GM23248 (cell line): ENCODE measurements at regions not wholly inside any gene's neighbourhood (a gene's known extent, or its start where the extent isn't known, plus 50 kb on each side); places are given as distances from the start of the nearest gene placed in this dataset.
"Not testable (repeated sequence)": the region's sequence is repeated elsewhere in the genome, so short reads cannot be mapped to it uniquely, and the experiment has no call there.

ENCODE experiments used
- DNase-seq: peaks from one replicate; pipeline ENCODE4 v3.0.0-alpha.2; 2015
- H2AFZ ChIP-seq: fragments of 200-600 bp; sonication (generic); 2 replicates; pipeline ENCODE4 v1.6.1; 2016; ENCODE audit warnings: antibody characterized with exemption
- H3F3A ChIP-seq: fragments of 200-600 bp; sonication (generic); 2 replicates; pipeline ENCODE4 v1.6.1; 2016; ENCODE audit warnings: mild to moderate bottlenecking, antibody characterized with exemption, mixed run types; ENCODE audit not compliant: insufficient read depth
- H3K27ac ChIP-seq: fragments of 200-600 bp; sonication (generic); 2 replicates; pipeline ENCODE4 v1.5.1; 2016; ENCODE audit warnings: mild to moderate bottlenecking
- H3K27me3 ChIP-seq: fragments of 200-600 bp; sonication (generic); replicated peaks from 2 replicates; pipeline ENCODE4 v1.6.1; 2016; ENCODE audit warnings: mild to moderate bottlenecking; ENCODE audit not compliant: insufficient read depth
- H3K36me3 ChIP-seq: fragments of 200-600 bp; sonication (generic); 2 replicates; pipeline ENCODE4 v1.6.1; 2016; ENCODE audit warnings: low read depth, mild to moderate bottlenecking
- H3K4me1 ChIP-seq: fragments of 200-600 bp; sonication (generic); 2 replicates; pipeline ENCODE4 v1.6.1; 2016; ENCODE audit warnings: mild to moderate bottlenecking; ENCODE audit not compliant: insufficient read depth
- H3K4me2 ChIP-seq: fragments of 200-600 bp; sonication (generic); one replicate; pipeline ENCODE4 v1.6.1; 2016; ENCODE audit warnings: mild to moderate bottlenecking; ENCODE audit not compliant: unreplicated experiment
- H3K4me3 ChIP-seq: fragments of 200-600 bp; sonication (generic); 2 replicates; pipeline ENCODE4 v1.5.1; 2016; ENCODE audit warnings: mild to moderate bottlenecking
- H3K79me2 ChIP-seq: fragments of 200-600 bp; sonication (generic); 2 replicates; pipeline ENCODE4 v1.6.1; 2016; ENCODE audit warnings: mild to moderate bottlenecking; ENCODE audit not compliant: insufficient read depth
- H3K9ac ChIP-seq: fragments of 200-600 bp; sonication (generic); 2 replicates; pipeline ENCODE4 v1.6.1; 2016; ENCODE audit warnings: mild to moderate bottlenecking
- H3K9me2 ChIP-seq: fragments of 200-600 bp; sonication (generic); 2 replicates; pipeline ENCODE4 v1.6.1; 2016; ENCODE audit warnings: mixed run types, mild to moderate bottlenecking, moderate library complexity; ENCODE audit not compliant: insufficient read depth
- H3K9me3 ChIP-seq: fragments of 200-600 bp; sonication (generic); one replicate; pipeline ENCODE4 v1.6.1; 2017; ENCODE audit warnings: low read depth
- H4K20me1 ChIP-seq: fragments of 200-600 bp; sonication (generic); 2 replicates; pipeline ENCODE4 v1.6.0; 2016; ENCODE audit not compliant: insufficient read depth
- EZH2 ChIP-seq: fragments of 200-600 bp; sonication (generic); IDR thresholded peaks from 2 replicates; pipeline ENCODE4 v1.6.1; 2018; ENCODE audit warnings: antibody characterized with exemption, mild to moderate bottlenecking; ENCODE audit not compliant: insufficient read depth, poor library complexity, severe bottlenecking
- EZH2phosphoT487 ChIP-seq: fragments of 200-600 bp; sonication (generic); IDR thresholded peaks from 2 replicates; pipeline ENCODE4 v1.6.1; 2018; ENCODE audit warnings: antibody characterized with exemption, moderate library complexity, mild to moderate bottlenecking, low read depth; ENCODE audit not compliant: insufficient read depth
- WGBS, 2 experiments: methylation state at CpG; one replicate each; pipeline ENCODE4 v1.1.6; 2015 to 2017; ENCODE audit warnings: low lambda C conversion rate in 2 of 2, low coverage in 1 of 2; ENCODE audit errors: missing lambda C conversion rate in 2 of 2; 5-methylcytosine and 5-hydroxymethylcytosine counted together
- in situ Hi-C: fragments of 300-500 bp; cut with MboI; formaldehyde crosslinking; loops from 2 replicates; pipeline ENCODE4 v1.15.0; 2020

- Histone ChIP-seq H3K4me2 (no peak overlapping the region), H3K79me2 (no peaks in the 10 kb centered on the region), H3K9me3 (no peaks in the 10 kb centered on the region), H3K4me1 (peaks cover 27% of the 10 kb centered on the region), H3F3A (peaks cover 36% of the 10 kb centered on the region), H3K36me3 (no peaks in the 10 kb centered on the region), H4K20me1 (no peaks in the 10 kb centered on the region), H3K27ac (no peak overlapping the region), H3K9ac (no peak overlapping the region), H3K9me2 (no peaks in the 10 kb centered on the region), H3K27me3 (no peaks in the 10 kb centered on the region), H2AFZ (no peak overlapping the region), H3K4me3 (no peak overlapping the region)
- 0 to 13% methylated on average over 1 of the region's 1 CpG for WGBS, 2 experiments
- TF ChIP-seq EZH2 (no peak), EZH2phosphoT487 (no peak)
- peak; percentile 57 for DNase-seq
- in situ Hi-C loops = no loop called here
Observed at GRCh38 chr2:40027968-40028367, 248.9 kb upstream of the THUMPD2 start.

- H3K9me2 ChIP-seq, H3K9me3 ChIP-seq, H4K20me1 ChIP-seq, H3K27me3 ChIP-seq, H2AFZ ChIP-seq, H3K27ac ChIP-seq, H3K79me2 ChIP-seq, H3K4me2 ChIP-seq, in situ Hi-C loops, H3K36me3 ChIP-seq, H3K9ac ChIP-seq, DNase-seq, H3K4me3 ChIP-seq: not testable (repeated sequence)
- peaks cover 10% of the 10 kb centered on the region for H3K4me1 ChIP-seq
- WGBS, 2 experiments = 78 to 84% methylated on average over 3 of the region's 3 CpGs
- H3F3A ChIP-seq = peaks cover 14% of the 10 kb centered on the region
Observed at GRCh38 chr2:40025276-40025675, 246.2 kb upstream of the THUMPD2 start.

GRCh38 chr2:40020997-40021396 lies 241.9 kb upstream of the THUMPD2 start:
- H3K9me2 ChIP-seq = no peaks in the 10 kb centered on the region
- no peaks in the 10 kb centered on the region for H3K4me1 ChIP-seq
- no peaks in the 10 kb centered on the region for H3K36me3 ChIP-seq
- H3K4me3 ChIP-seq = no peak overlapping the region
- H3K79me2 ChIP-seq = no peaks in the 10 kb centered on the region
- TF ChIP-seq EZH2 = no peak
- TF ChIP-seq EZH2phosphoT487 = no peak
- H4K20me1 ChIP-seq = no peaks in the 10 kb centered on the region
- H2AFZ ChIP-seq = no peak overlapping the region
- no peak overlapping the region for H3K9ac ChIP-seq
- in situ Hi-C loops = no loop called here
- H3K27me3 ChIP-seq = no peaks in the 10 kb centered on the region
- H3K9me3 ChIP-seq = no peaks in the 10 kb centered on the region
- no peak for DNase-seq
- H3K27ac ChIP-seq = no peak overlapping the region
- no peak overlapping the region for H3K4me2 ChIP-seq
- H3F3A ChIP-seq = no peaks in the 10 kb centered on the region
- WGBS, 2 experiments = 94 to 100% methylated on average over 1 of the region's 1 CpG

- in situ Hi-C loops = no loop called here
- H3K4me1 ChIP-seq = no peaks in the 10 kb centered on the region
- H3K9me2 ChIP-seq = no peaks in the 10 kb centered on the region
- no peak overlapping the region for H3K9ac ChIP-seq
- no peaks in the 10 kb centered on the region for H3K27me3 ChIP-seq
- H3K36me3 ChIP-seq = no peaks in the 10 kb centered on the region
- no peak overlapping the region for H2AFZ ChIP-seq
- no peaks in the 10 kb centered on the region for H3K79me2 ChIP-seq
- TF ChIP-seq EZH2phosphoT487 (no peak), EZH2 (no peak)
- 0 out of 2 replicates have a peak overlapping the region, but pooled peaks have one; percentile 11 for H3K27ac ChIP-seq
- H4K20me1 ChIP-seq = no peaks in the 10 kb centered on the region
- no peak overlapping the region for H3K4me3 ChIP-seq
- no peaks in the 10 kb centered on the region for H3K9me3 ChIP-seq
- no peaks in the 10 kb centered on the region for H3F3A ChIP-seq
- no peak overlapping the region for H3K4me2 ChIP-seq
- WGBS, 2 experiments = 45 to 57% methylated on average over 1 of the region's 1 CpG
- DNase-seq = peak; percentile 63
Observed at GRCh38 chr2:40016151-40016885, 237.3 kb upstream of the THUMPD2 start.

- H3K79me2 ChIP-seq, H3K36me3 ChIP-seq, H3K9ac ChIP-seq, H2AFZ ChIP-seq, in situ Hi-C loops, H3K27me3 ChIP-seq, H3K9me3 ChIP-seq, H3K9me2 ChIP-seq, H3K4me3 ChIP-seq, DNase-seq, H3K4me2 ChIP-seq, H3F3A ChIP-seq, H4K20me1 ChIP-seq, H3K4me1 ChIP-seq, H3K27ac ChIP-seq: not testable (repeated sequence)
- 63 to 85% methylated on average over 3 to 14 of the region's 17 CpGs for WGBS, 2 experiments
Observed at GRCh38 chr2:40013962-40014361, 234.9 kb upstream of the THUMPD2 start.
